HFF-Myc (cell line): ENCODE measurements at regions not wholly inside any gene's neighbourhood (a gene's known extent, or its start where the extent isn't known, plus 50 kb on each side); places are given as distances from the start of the nearest gene placed in this dataset.
A peak's percentile ranks its signal among the peaks of the same experiment; 100 is the strongest.

Experiments
- DNase-seq: peaks from one replicate; pipeline ENCODE4 v3.0.0-alpha.2; 2011; ENCODE audit warnings: low read depth; ENCODE audit errors: extremely low read depth
- H3K4me3 ChIP-seq: replicated peaks from 2 replicates; pipeline ENCODE4 v1.5.1; 2011; ENCODE audit warnings: low read depth, mild to moderate bottlenecking, control low read depth, low read length
- CTCF ChIP-seq: IDR thresholded peaks from 2 replicates; pipeline ENCODE4 v1.5.1; 2012; ENCODE audit warnings: mild to moderate bottlenecking, low read depth, low read length, control low read depth; ENCODE audit errors: missing control alignments

GRCh38 chr10:44306147-44306710 is 78.7 kb downstream of the CXCL12 start:
- no peak for DNase-seq
- no peak overlapping the region for H3K4me3 ChIP-seq
- TF ChIP-seq CTCF = no peak

GRCh38 chr10:44301781-44302355 is 83.0 kb downstream of the CXCL12 start:
- DNase-seq = no peak
- TF ChIP-seq CTCF = no peak
- no peak overlapping the region for H3K4me3 ChIP-seq

GRCh38 chr10:44300666-44301649 is 83.9 kb downstream of the CXCL12 start:
- no peak for TF ChIP-seq CTCF
- DNase-seq = peak; percentile 82
- no peak overlapping the region for H3K4me3 ChIP-seq

- DNase-seq = no peak
- TF ChIP-seq CTCF = no peak
- H3K4me3 ChIP-seq = no peak overlapping the region
Measured at GRCh38 chr10:44298713-44299112, 86.2 kb downstream of the CXCL12 start.

- TF ChIP-seq CTCF = no peak
- DNase-seq = no peak
- no peak overlapping the region for H3K4me3 ChIP-seq
Measured at GRCh38 chr10:44297963-44298362, 86.9 kb downstream of the CXCL12 start.

GRCh38 chr10:44295644-44296241 is 89.2 kb downstream of the CXCL12 start:
- no peak for DNase-seq
- TF ChIP-seq CTCF = no peak
- no peak overlapping the region for H3K4me3 ChIP-seq
